ENCODE measurements at regions not wholly inside any gene's neighbourhood (a gene's known extent, or its start where the extent isn't known, plus 50 kb on each side); places are given as distances from the start of the nearest gene placed in this dataset.

GRCh38 chr6:99838607-99839006 lies 155.4 kb downstream of the MCHR2 start:
- no peaks in the 10 kb centered on the region for H3K4me1 ChIP-seq (ENCODE audit: control insufficient read depth in 1 of 2, insufficient read depth in 2 of 2, low read length in 2 of 2)
- no peak overlapping the region for H3K18ac ChIP-seq (ENCODE audit: low read length)
- no peak overlapping the region for H2AFZ ChIP-seq (ENCODE audit: insufficient read depth, low read length, poor library complexity)
- DNase-seq: no peak
- no peaks in the 10 kb centered on the region for H3K36me3 ChIP-seq (ENCODE audit: control insufficient read depth in 1 of 2, insufficient read depth in 2 of 2, low read length in 2 of 2)
- H4K8ac ChIP-seq (ENCODE audit: low read depth, low read length): no peak overlapping the region
- H3K27me3 ChIP-seq (ENCODE audit: insufficient read depth, low read length): no peaks in the 10 kb centered on the region
- no peak overlapping the region for H2AK5ac ChIP-seq (ENCODE audit: low read length)
- H4K91ac ChIP-seq (ENCODE audit: low read depth, low read length): no peak overlapping the region
- no peak overlapping the region for H3K23ac ChIP-seq (ENCODE audit: low read length)
- H2BK120ac ChIP-seq (ENCODE audit: insufficient read depth, low read length, poor library complexity): no peak overlapping the region
- no peak overlapping the region for H3K4ac ChIP-seq (ENCODE audit: low read depth, low read length)
- no peaks in the 10 kb centered on the region for H3K79me1 ChIP-seq (ENCODE audit: low read length)
- H3K14ac ChIP-seq (ENCODE audit: low read length): no peak overlapping the region
- WGBS (ENCODE audit: extremely low coverage, insufficient coverage, insufficient read length): no CpG with 5 or more reads among the region's 2 CpGs
- no peak overlapping the region for H3K27ac ChIP-seq (ENCODE audit: low read depth, low read length)
- H3K79me2 ChIP-seq (ENCODE audit: control insufficient read depth, insufficient read depth, low read length, poor library complexity): no peaks in the 10 kb centered on the region
- H3K4me3 ChIP-seq (ENCODE audit: low read depth, low read length): no peak overlapping the region
- H4K12ac ChIP-seq (ENCODE audit: low read depth, low read length): no peak overlapping the region
- no peak overlapping the region for H2BK12ac ChIP-seq (ENCODE audit: low read length)
- no peak overlapping the region for H3K4me2 ChIP-seq (ENCODE audit: low read length)
- H3K9ac ChIP-seq (ENCODE audit: low read length): no peak overlapping the region
- H3K9me3 ChIP-seq (ENCODE audit: insufficient read depth, low read depth, low read length): no peaks in the 10 kb centered on the region
- no peak overlapping the region for H2BK5ac ChIP-seq (ENCODE audit: low read depth, low read length, poor library complexity)

- Histone ChIP-seq H4K8ac (ENCODE audit: low read depth, low read length) (no peak overlapping the region), H3K14ac (ENCODE audit: low read length) (no peak overlapping the region), H3K79me2 (ENCODE audit: control insufficient read depth, insufficient read depth, low read length, poor library complexity) (no peaks in the 10 kb centered on the region), H3K36me3 (ENCODE audit: control insufficient read depth in 1 of 2, insufficient read depth in 2 of 2, low read length in 2 of 2) (no peaks in the 10 kb centered on the region), H4K91ac (ENCODE audit: low read depth, low read length) (no peak overlapping the region), H3K23ac (ENCODE audit: low read length) (no peak overlapping the region), H2BK120ac (ENCODE audit: insufficient read depth, low read length, poor library complexity) (no peak overlapping the region), H3K79me1 (ENCODE audit: low read length) (peaks cover 3% of the 10 kb centered on the region), H4K12ac (ENCODE audit: low read depth, low read length) (no peak overlapping the region), H2AK5ac (ENCODE audit: low read length) (no peak overlapping the region), H3K27ac (ENCODE audit: low read depth, low read length) (no peak overlapping the region), H3K27me3 (ENCODE audit: insufficient read depth, low read length) (no peaks in the 10 kb centered on the region), H2BK5ac (ENCODE audit: low read depth, low read length, poor library complexity) (no peak overlapping the region), H3K9me3 (ENCODE audit: insufficient read depth, low read depth, low read length) (no peaks in the 10 kb centered on the region), H3K4me1 (ENCODE audit: control insufficient read depth in 1 of 2, insufficient read depth in 2 of 2, low read length in 2 of 2) (peaks cover 5 to 7% of the 10 kb centered on the region in 2 experiments), H3K9ac (ENCODE audit: low read length) (no peak overlapping the region), H3K18ac (ENCODE audit: low read length) (no peak overlapping the region), H2BK12ac (ENCODE audit: low read length) (no peak overlapping the region), H3K4me2 (ENCODE audit: low read length) (no peak overlapping the region), H3K4me3 (ENCODE audit: low read depth, low read length) (no peak overlapping the region), H3K4ac (ENCODE audit: low read depth, low read length) (no peak overlapping the region), H2AFZ (ENCODE audit: insufficient read depth, low read length, poor library complexity) (no peak overlapping the region)
- WGBS (ENCODE audit: extremely low coverage, insufficient coverage, insufficient read length): no CpG with 5 or more reads among the region's 1 CpG
- DNase-seq: peak; percentile 2 to 84
Observed at GRCh38 chr6:99841297-99841696, 152.7 kb downstream of the MCHR2 start.

- no peak overlapping the region for H3K18ac ChIP-seq (ENCODE audit: low read length)
- no peak overlapping the region for H4K8ac ChIP-seq (ENCODE audit: low read depth, low read length)
- no peak overlapping the region for H4K12ac ChIP-seq (ENCODE audit: low read depth, low read length)
- H2AFZ ChIP-seq (ENCODE audit: insufficient read depth, low read length, poor library complexity): no peak overlapping the region
- peaks cover 5 to 7% of the 10 kb centered on the region in 2 experiments for H3K4me1 ChIP-seq (ENCODE audit: control insufficient read depth in 1 of 2, insufficient read depth in 2 of 2, low read length in 2 of 2)
- no peak overlapping the region for H3K9ac ChIP-seq (ENCODE audit: low read length)
- H2BK5ac ChIP-seq (ENCODE audit: low read depth, low read length, poor library complexity): no peak overlapping the region
- no CpG with 5 or more reads among the region's 2 CpGs for WGBS (ENCODE audit: extremely low coverage, insufficient coverage, insufficient read length)
- H3K4me3 ChIP-seq (ENCODE audit: low read depth, low read length): no peak overlapping the region
- no peak overlapping the region for H3K23ac ChIP-seq (ENCODE audit: low read length)
- H3K14ac ChIP-seq (ENCODE audit: low read length): no peak overlapping the region
- H2AK5ac ChIP-seq (ENCODE audit: low read length): no peak overlapping the region
- H3K4me2 ChIP-seq (ENCODE audit: low read length): no peak overlapping the region
- no peak overlapping the region for H3K27ac ChIP-seq (ENCODE audit: low read depth, low read length)
- no peak overlapping the region for H3K4ac ChIP-seq (ENCODE audit: low read depth, low read length)
- no peaks in the 10 kb centered on the region for H3K27me3 ChIP-seq (ENCODE audit: insufficient read depth, low read length)
- no peak for DNase-seq
- no peak overlapping the region for H2BK120ac ChIP-seq (ENCODE audit: insufficient read depth, low read length, poor library complexity)
- H2BK12ac ChIP-seq (ENCODE audit: low read length): no peak overlapping the region
- H3K36me3 ChIP-seq (ENCODE audit: control insufficient read depth in 1 of 2, insufficient read depth in 2 of 2, low read length in 2 of 2): no peaks in the 10 kb centered on the region
- H4K91ac ChIP-seq (ENCODE audit: low read depth, low read length): no peak overlapping the region
- H3K79me2 ChIP-seq (ENCODE audit: control insufficient read depth, insufficient read depth, low read length, poor library complexity): no peaks in the 10 kb centered on the region
- peaks cover 3% of the 10 kb centered on the region for H3K79me1 ChIP-seq (ENCODE audit: low read length)
- H3K9me3 ChIP-seq (ENCODE audit: insufficient read depth, low read depth, low read length): no peaks in the 10 kb centered on the region
Observed at GRCh38 chr6:99846006-99846405, 148.0 kb downstream of the MCHR2 start.

DNA sequence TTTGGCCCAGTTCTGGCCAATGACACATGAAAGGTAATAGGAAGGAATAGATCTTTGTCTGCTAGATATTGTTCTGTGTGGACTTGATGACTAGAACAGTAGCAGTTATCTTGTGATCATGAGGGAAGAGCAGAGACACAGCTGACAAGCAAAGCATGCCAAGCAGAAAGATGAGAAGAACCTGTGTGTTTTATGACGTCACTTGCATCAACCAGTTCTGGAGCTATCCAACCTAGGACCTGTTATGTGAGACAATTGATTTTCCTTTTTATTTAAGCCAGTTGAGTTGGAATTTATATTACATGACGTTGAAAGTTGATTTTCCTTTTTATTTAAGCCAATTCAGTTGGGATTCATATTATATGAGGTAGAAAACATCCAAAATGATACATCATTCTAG lies 143.2 kb downstream of the MCHR2 start:
- H3K27me3 ChIP-seq (ENCODE audit: insufficient read depth, low read length): no peaks in the 10 kb centered on the region
- H3K4me2 ChIP-seq (ENCODE audit: low read length): no peak overlapping the region
- no peak overlapping the region for H3K9ac ChIP-seq (ENCODE audit: low read length)
- no peak overlapping the region for H4K12ac ChIP-seq (ENCODE audit: low read depth, low read length)
- H3K9me3 ChIP-seq (ENCODE audit: insufficient read depth, low read depth, low read length): no peaks in the 10 kb centered on the region
- H3K18ac ChIP-seq (ENCODE audit: low read length): no peak overlapping the region
- H4K91ac ChIP-seq (ENCODE audit: low read depth, low read length): no peak overlapping the region
- peaks cover 0 to 4% of the 10 kb centered on the region in 2 experiments for H3K4me1 ChIP-seq (ENCODE audit: control insufficient read depth in 1 of 2, insufficient read depth in 2 of 2, low read length in 2 of 2)
- H2AFZ ChIP-seq (ENCODE audit: insufficient read depth, low read length, poor library complexity): no peak overlapping the region
- no CpG with 5 or more reads among the region's 2 CpGs for WGBS (ENCODE audit: extremely low coverage, insufficient coverage, insufficient read length)
- no peak overlapping the region for H2BK5ac ChIP-seq (ENCODE audit: low read depth, low read length, poor library complexity)
- H2BK12ac ChIP-seq (ENCODE audit: low read length): no peak overlapping the region
- no peak overlapping the region for H3K14ac ChIP-seq (ENCODE audit: low read length)
- no peak overlapping the region for H4K8ac ChIP-seq (ENCODE audit: low read depth, low read length)
- no peaks in the 10 kb centered on the region for H3K79me1 ChIP-seq (ENCODE audit: low read length)
- H3K36me3 ChIP-seq (ENCODE audit: control insufficient read depth in 1 of 2, insufficient read depth in 2 of 2, low read length in 2 of 2): no peaks in the 10 kb centered on the region
- no peak overlapping the region for H2AK5ac ChIP-seq (ENCODE audit: low read length)
- no peak for DNase-seq
- H3K79me2 ChIP-seq (ENCODE audit: control insufficient read depth, insufficient read depth, low read length, poor library complexity): no peaks in the 10 kb centered on the region
- H3K4me3 ChIP-seq (ENCODE audit: low read depth, low read length): no peak overlapping the region
- H3K23ac ChIP-seq (ENCODE audit: low read length): no peak overlapping the region
- H3K27ac ChIP-seq (ENCODE audit: low read depth, low read length): no peak overlapping the region
- no peak overlapping the region for H2BK120ac ChIP-seq (ENCODE audit: insufficient read depth, low read length, poor library complexity)
- no peak overlapping the region for H3K4ac ChIP-seq (ENCODE audit: low read depth, low read length)
